Renal cortex interstitium (tissue), 11 donors: ENCODE measurements at regions not wholly inside any gene's neighbourhood (a gene's known extent, or its start where the extent isn't known, plus 50 kb on each side); places are given as distances from the start of the nearest gene placed in this dataset.
A peak's percentile ranks its signal among the peaks of the same experiment; 100 is the strongest.
"Not testable (repeated sequence)": the region's sequence is repeated elsewhere in the genome, so short reads cannot be mapped to it uniquely, and the experiment has no call there.

Source experiments
- DNase-seq, 11 donors: peaks; one replicate each; pipeline ENCODE4 v3.0.0-alpha.2; 2013; ENCODE audit warnings: low read depth in 9 of 11, low spot score in 4 of 11; ENCODE audit errors: extremely low read depth in 1 of 11

DNA sequence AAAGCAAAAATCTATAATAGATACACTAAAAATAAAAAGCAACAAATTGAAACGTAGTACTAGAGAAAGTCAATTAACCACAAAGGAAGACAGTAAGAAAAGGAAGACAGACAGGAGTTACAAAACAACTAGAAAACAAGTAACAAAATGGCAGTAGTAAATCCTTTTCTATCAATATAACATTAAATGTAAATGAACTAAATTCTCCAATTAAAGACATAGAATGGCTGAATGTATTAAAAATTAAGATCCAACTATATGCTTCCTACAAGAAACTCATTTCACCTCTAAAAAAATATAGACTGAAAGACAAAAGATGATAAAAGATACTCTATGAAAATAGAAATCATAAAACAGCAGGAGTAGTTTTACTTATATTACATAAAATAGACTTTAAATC is 79.1 kb downstream of the CTH start:
- no peak for DNase-seq

DNA sequence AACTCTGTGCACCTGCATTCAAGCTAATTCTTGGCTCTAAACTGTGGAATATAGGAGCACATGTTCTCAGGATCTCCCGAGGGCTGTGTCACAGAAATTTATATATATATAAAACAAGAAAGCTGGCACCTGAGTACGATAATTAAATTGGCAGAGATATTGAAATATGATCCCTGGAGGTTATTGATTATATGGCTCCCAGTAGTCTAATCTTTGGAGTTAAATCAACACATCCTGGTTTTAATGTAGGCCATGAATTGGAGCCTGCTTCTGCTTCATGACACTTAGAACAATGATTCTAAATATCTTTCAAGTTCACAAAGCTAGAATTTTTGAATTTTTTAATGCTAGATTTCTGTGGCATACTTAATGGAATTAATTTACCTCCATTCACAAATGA is 84.3 kb downstream of the CTH start:
- no peak for DNase-seq

DNA sequence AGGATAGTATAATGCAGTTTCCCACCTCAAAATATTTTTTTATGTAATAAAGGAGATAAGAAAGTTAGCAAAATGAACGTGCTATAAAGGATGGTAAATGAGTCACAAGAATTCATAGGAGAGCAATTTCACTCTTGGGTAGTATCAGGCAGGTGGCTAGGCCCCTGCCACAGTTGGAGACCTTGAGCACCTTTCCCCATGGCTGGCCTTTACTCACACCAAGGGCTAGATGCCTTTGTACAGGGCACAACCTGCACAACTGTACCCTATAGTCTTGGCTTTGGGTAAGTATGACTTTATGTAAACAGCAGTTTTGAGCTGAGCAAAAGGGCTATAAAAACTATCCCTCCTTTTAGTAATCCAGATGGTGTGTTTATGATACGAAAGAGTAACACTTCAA is 85.1 kb downstream of the CTH start:
- no peak for DNase-seq

DNA sequence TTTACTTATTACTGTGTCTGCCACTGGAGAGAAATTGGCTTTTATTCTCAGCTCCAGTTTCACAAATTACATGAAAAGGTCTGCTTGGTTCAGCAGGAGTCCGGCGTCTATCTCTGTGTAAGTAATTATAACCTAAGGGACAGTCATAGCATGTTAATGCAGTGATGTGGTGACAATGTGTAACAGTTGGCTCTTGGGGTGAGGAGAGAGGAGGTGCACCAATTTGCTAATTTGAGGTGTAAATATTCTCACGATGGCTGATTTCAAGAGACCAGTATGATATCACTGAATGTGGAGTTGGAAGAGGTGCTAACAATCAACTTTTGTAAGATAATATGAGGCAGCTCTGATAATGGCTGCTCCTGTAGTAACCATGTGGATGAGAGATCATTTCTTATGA is 86.1 kb downstream of the CTH start:
- DNase-seq: no peak

- no peak for DNase-seq
Measured at GRCh38 chr1:70498666-70499065, 87.6 kb downstream of the CTH start.

DNA sequence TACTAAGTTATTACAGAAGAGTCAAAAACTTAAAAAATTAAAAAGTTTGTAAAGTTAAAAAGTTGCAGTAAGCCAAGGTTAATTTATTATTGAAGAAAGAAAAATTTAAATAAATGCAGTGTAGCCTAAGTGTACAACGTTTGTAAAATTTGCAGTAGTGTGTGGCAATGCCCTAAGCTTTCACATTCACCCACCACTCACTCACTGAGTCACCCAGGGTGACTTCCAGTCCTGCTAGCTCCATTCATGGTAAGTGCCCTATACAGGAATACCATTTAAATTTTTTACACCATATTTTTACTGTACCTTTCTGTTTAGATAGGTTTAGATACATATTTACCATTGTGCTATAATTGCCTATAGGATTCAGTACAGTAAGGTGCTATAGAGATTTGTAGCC is 88.6 kb downstream of the CTH start:
- no peak for DNase-seq

GRCh38 chr1:70503358-70503757 is 92.3 kb downstream of the CTH start:
- no peak for DNase-seq

DNA sequence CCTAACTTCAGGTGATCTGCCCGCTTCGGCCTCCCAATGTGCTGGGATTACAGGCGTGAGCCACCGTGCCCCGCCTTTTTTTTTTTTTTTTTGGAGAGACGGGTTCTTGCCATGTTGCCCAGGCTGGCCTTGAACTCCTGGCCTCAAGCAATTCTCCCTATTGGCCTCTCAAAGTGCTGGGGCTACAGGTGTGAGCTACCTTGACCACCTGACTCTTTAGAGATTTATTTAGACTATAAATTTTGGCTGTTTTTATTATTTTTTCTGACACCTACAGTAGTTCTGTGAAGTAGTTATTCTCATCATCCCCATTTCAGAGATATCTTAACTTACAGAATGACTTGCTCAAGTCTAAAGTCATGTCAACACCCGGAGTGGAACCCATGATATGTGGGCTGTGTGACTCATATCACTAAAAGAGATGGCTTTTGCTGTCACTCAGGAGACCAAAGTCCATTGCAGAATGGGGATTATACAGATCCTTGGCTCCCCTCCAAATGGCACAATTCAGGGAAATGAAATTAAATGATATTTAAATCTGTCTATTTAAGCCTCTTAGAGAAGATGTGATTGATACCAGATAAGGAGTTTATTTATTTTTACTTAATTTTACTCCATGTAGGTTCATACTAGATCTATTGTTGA is 93.2 kb downstream of the CTH start:
- no peak for DNase-seq

DNA sequence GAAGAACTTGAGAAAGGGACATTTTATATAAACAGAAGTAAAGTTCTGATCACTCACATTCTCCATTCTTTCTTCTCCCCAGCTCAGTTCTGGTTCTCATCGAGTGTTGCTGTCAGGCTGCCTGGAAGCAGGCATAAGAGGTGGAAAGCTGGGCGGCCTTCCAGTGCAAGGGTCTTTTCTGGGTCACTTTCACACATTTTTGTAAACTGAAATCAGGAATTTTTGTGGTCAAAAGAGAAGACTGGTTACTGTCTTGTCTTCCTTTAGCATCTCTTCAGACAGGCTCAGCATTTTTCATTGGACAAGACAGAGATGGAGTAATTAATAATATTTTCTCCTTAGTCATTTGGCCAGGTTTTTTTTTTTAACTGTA is 93.7 kb downstream of the CTH start:
- no peak for DNase-seq

- DNase-seq: not testable (repeated sequence)
Measured at GRCh38 chr1:70507991-70508390, 96.9 kb downstream of the CTH start.

- peak; percentile 23 to 70 (median 40) for DNase-seq
Measured at GRCh38 chr1:70509996-70510876, 99.2 kb downstream of the CTH start.

GRCh38 chr1:70517444-70517843 is 106.4 kb downstream of the CTH start:
- no peak for DNase-seq

GRCh38 chr1:70518106-70518505 is 107.0 kb downstream of the CTH start:
- no peak for DNase-seq

DNA sequence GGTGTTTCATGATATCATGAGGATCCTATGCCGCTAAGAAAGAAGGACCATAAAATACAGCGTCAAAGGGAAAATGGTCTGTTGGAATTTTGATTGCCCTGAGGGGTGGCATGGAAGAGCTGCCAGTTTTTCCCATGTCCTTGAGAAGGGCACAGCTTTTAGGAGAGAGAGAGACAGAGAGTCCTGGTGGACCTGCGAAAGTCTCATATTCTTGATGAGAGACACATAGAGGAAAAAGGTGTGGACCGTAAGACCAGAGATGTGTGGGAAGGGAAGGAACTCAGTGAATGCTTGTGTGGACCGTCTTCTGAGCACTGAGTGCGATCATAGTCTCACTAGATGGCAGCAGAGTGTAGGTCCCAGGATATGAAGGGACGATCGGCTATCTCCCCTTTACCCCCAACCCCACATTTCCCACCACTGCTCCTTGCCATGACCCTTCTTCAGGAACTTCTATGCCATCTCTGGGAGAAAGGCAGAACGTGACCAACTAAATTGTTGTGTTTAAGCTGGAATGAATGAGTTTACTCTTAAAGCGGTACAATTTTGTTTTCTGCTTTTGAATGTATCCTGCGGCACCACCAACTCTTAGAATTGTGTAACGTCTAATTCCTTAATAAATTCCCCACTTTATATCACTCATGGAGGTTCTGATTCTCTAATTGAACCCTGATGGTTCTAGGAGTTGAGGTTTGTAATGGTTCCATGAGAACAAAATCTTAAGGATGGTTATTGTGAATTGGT is 117.7 kb downstream of the CTH start:
- peak in 10 of 11 donors; percentile 5 to 35 (median 15) for DNase-seq

GRCh38 chr1:70536708-70537366 is 125.8 kb downstream of the CTH start:
- DNase-seq: no peak

DNA sequence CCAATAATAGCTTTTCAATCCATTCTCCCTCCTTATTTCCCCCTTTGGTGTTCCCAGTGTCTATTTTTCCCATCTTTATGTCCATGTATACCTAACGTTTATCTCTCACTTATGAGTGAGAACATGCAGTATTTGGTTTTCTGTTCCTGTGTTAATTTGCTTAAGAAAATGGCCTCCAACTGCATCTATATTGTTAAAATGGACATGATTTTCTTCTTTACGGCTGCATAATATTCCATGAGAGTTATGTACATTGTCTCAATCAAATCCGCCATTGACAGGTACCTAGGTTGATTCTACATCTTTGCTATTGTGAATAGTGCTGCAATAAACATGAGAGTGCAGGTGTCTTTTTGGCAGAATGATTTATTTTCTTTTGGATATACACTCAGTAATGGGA is 126.7 kb downstream of the CTH start:
- no peak for DNase-seq

DNA sequence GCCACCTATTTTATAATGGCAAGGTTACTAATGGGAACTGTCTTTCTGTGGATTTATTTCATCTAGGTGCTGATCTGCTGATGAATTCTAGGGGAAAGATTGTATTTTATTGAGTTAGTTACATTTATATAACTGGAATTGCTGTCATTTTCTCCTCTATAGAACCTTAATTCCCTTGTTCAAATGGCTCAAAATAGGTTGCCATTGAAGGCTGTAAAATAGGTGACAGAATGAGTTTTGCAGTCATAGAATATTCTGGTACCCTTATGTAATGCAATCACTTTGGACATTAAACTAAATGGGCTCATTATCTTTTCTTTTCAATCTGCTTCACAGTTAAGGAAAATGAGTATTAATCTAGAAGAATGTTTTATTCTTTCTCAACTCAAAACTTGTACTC is 131.0 kb downstream of the CTH start:
- no peak for DNase-seq

DNA sequence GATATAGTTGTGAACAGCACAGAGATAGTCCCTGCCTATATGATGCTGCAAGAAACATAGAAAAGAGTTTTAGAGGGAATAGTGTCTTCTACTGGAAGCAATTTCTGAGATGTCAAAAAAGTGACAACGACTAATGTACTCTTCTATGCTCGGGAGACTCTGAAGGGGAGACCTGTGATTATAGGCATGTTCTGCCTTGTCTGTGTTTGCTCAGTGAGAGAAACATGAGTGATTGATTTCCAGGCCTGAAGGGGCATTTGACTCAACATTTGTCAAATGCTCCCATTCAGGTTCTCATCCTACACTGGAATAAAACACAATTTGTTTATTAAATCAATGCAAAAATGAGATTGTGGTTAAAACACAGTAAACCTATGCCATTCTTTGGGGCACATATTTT is 131.8 kb downstream of the CTH start:
- DNase-seq: no peak

DNA sequence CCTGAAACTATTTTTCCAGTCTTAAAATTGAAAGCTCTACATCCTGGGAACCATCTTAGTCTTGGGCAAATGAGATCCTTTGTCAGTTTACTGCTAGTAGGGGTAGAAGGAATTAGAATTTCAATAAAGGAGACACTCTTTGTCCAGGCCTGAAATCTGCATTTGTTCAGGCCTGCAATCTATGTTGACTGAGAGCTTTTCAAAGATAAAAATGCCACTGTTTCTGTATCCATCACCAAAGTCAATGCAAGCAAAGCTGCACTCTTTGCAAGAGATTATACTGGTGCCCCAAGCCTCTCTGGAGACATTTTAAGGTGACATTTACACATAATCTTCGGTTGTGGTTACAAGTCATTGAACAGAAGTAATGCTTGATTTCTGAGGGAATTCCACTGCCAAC is 135.7 kb downstream of the CTH start:
- DNase-seq: no peak
